Heart left ventricle (tissue), 13 donors: ENCODE measurements at regions not wholly inside any gene's neighbourhood (a gene's known extent, or its start where the extent isn't known, plus 50 kb on each side); places are given as distances from the start of the nearest gene placed in this dataset.

Source experiments
- CTCF ChIP-seq, 12 donors: fragments of 200-600 bp; sonication (generic) in 4 of 12; IDR thresholded peaks; one replicate each; pipeline versions ENCODE4 v1.5.0 to v1.8.0; 2018 to 2022; ENCODE audit warnings: antibody characterized with exemption in 12 of 12, mild to moderate bottlenecking in 5 of 12
- POLR2A ChIP-seq, 2 donors: fragments of 450-650 bp; IDR thresholded peaks; one replicate each; pipeline ENCODE4 v1.6.1; 2017; ENCODE audit warnings: antibody characterized with exemption in 2 of 2, mild to moderate bottlenecking in 2 of 2, moderate library complexity in 2 of 2
- donor health status: ischemic (EF 13 %, LVEDD 7.1; RV severe dilation, severe dysfunction).
- donor health status: DM: no; HTN: yes; CAD: no.
- donor health status: DM: no; HTN: no; CAD: no.
- donor health status: ischemic (EF 25% LVEDD 6.9; RV normal size, moderate dysfunction).
- donor health status: ischemic (EF 25% LVEDD 5.7; RV mildly dilated, moderate dysfunction).
- donor health status: ischemic (EF 35%, LVEDD 5.7; RV mildly dilated, moderate dysfunction).
- donor health status: nonischemic (EF 11% LVEDD 7.7; RV severe dilation, severe dysfunction).
- donor health status: DM: yes; HTN: yes; CAD: no.
- donor health status: PGD.
- donor health status: ischemic (EF 29% LVEDD 5.4; RV normal size, mild dysfunction).
- donor health status: nonischemic (EF 23%, LVEDD 6.1; RV moderate dilation, normal function).

- TF ChIP-seq CTCF (IDR thresholded peaks at IDR 0.05) = no peak
- TF ChIP-seq POLR2A (IDR thresholded peaks at IDR 0.05) = no peak
Measured at GRCh38 chr18:5709476-5710095, 165.8 kb upstream of the EPB41L3 start.
